LoVo (cell line): ENCODE measurements at regions not wholly inside any gene's neighbourhood (a gene's known extent, or its start where the extent isn't known, plus 50 kb on each side); places are given as distances from the start of the nearest gene placed in this dataset.
"Not testable (repeated sequence)": the region's sequence is repeated elsewhere in the genome, so short reads cannot be mapped to it uniquely, and the experiment has no call there.

Source experiments
- DNase-seq: peaks from one replicate; pipeline ENCODE4 v3.0.0-alpha.2; 2016; ENCODE audit warnings: low spot score

DNA sequence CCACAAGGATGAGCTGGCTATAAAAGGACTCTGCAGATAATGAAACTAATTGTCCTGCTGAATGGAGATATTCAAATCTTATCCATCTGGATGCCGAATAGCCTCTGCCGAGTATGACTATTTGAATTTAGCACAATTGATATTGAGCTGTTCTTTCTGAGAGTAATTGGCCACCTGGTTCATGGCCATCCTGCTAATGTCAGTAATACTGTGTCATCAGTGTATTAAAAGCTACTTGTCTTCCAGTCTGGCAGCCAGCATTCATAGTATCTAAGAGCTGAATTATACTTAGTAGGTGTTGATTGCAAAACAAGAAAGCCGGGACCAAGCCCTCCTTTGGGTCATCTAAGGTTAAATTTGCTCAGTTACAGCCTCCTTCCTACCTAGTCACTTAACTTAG, 310.7 kb upstream of the NCAM1 start:
- no peak for DNase-seq

DNA sequence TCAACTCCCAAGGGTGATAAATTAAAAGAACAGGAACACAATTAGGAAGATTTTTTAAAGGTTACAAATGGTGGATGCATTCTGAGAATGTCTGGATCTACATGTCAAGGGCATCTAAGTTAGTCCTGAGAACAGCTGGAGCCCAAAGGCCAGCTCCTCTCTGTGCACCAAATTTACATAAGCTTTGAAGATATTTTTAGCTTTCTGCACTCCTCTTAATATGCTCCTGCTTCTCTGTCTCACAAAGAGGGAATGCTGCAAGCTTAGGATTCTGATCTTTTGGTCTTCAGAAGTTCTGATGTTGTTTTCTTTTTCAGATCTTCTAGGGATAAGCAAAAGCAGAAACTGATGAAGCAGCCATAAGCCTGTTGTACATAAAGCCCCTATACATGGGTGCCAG, 309.8 kb upstream of the NCAM1 start:
- DNase-seq: no peak

DNA sequence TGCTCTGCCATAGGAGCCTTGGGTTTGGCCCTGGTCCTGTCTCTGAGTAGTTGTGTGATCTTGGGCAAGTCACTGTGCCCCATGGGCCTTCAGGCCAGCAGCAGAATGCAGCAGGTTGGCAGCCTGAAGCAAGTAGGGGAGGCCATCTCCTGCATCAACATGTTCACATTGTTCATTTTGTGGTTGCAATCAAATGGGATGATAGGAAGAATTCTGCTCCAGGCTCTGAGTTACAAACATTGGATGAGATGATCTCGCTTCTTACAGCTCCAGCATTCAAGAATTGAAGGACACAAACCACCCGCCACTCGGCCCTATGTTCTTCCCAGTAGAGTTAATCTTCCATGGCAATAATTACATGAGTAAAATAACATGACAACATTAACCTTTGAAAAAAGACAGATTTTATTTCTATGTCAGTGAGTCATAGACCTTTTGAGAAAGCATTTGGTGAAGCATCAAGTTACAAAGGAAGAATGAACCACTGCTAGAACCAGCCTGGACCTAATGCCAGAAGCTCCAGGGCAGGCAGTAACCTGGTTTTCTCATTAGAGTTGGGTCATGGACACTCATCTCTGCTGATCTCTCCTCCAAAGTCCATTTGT, 308.3 kb upstream of the NCAM1 start:
- DNase-seq: no peak

DNA sequence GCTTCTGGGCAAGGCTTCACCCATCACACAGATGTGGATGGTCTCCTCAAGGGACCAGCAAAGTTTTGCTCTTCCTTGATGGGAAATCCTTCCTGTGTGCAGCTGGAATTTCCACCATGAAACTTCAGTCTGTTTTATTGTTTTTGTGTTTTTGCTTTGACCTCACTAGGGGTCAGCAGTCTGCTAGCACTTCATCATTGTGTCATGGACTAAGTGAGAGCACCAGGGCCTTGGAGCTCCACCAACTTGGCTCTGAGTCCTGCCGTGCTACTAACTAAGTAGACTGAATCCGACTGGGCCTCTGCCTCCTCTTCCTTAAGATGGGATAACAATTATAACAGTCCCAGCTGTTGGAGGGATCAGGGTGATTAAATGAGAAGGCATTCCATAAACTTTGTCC, 305.8 kb upstream of the NCAM1 start:
- DNase-seq: no peak

DNA sequence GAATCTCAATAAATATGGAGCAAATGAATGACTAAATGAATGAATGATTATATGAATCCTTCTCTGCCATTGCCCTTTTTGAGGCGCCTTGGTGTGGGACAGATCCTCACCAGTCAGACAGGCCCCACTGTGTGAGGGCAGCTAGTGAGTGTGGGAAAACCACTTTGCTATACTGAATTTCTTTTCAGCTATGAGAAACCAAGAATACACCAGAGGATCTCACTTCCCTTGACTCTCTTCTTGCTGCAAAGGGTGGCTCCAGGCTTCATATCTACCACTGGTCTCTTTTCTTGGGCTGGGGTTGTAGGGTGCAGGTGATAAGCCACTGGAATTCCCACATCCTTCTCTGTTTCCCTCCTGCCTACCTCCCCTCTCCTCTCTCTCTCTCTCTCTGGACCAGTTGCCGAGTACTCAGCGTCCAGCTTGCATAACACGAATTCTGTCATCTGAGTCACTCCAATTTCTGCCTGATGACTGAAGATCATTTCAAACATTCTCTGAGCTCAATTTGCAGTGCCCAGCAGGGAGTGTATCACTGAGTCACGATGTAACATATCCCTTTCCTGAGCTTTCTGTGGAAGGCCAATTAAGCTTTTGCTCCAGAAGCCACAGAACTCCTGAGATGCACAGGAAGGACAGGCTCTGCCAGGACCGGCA, 304.3 kb upstream of the NCAM1 start:
- no peak for DNase-seq

DNA sequence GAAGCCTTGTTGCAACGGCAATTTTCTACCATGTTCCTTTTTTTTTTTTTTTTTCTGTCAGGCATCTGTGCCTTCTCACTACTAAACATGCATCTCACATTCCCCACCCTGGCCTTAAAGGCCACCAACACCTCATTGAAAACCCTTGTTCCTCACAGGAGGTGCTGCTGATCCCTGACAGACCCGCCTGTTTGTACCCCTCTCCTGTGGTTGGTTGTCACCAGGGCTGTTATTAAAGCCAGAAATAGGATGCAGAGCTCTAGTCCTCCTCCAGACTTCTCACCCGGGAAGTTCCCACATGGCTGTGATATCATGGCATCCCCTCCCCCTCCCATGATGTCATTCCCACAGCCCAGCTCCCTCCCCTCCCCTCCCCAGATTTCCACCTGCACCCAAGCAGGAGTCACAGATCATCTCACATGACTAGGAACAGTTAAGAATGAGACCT, 302.8 kb upstream of the NCAM1 start:
- no peak for DNase-seq

DNA sequence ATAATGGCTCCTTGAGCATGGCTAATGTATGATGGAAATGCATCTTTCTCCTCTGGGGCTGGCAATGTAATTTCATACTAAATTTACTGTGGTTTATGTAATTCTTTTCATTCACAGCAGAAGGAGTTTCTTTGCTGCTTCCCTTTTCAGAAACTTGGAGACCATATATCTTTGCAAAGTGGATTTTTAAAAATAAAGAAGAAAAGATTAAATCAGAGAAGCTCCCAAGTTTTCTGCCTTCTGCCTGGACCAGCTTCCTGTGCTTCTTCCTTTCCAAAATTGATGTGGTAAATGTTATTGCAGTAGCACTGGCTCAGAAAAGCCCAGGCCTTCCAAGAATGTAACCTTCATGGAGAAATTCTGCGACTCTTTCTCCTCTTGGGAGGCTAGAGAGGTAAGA, 300.1 kb upstream of the NCAM1 start:
- no peak for DNase-seq

DNA sequence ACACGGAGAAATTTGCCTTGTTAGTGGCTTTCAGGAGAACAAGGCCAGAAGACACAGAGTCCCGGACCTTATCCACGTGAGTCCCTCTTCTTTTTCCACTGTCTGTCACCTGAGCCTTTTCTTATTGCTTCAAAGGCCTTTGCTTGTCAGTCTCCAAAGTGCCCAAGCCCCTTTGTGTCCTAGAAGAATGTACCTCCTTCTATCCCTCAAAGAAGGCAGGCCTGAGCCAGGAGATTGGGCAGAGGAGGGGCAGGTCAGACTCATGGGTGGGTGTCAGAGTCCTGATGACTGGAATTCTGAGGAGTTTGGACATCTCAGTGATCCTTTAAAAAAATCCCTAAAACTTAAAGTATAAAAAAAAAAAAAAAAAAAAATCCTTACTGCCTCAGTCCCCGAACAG, 299.6 kb upstream of the NCAM1 start:
- DNase-seq: no peak

DNA sequence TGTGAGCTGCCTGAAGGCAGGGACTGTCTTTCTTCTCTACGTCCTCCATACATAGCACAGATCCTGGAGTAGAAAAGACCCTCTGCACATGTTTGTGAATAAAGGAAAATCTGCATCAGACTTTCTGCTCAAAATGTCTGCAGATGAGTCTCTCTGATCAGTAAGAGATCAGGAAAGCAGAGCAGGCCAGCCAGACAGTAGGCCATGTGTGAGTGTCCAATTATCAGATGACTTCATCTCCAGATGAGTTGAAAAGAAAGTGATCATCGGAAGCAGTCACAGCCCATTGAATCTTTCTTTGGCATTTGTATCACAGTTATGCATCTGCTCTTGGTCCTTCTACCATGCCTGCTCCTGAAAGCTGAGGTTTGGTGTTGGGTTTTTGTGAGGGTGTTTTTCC, 298.7 kb upstream of the NCAM1 start:
- DNase-seq: no peak

DNA sequence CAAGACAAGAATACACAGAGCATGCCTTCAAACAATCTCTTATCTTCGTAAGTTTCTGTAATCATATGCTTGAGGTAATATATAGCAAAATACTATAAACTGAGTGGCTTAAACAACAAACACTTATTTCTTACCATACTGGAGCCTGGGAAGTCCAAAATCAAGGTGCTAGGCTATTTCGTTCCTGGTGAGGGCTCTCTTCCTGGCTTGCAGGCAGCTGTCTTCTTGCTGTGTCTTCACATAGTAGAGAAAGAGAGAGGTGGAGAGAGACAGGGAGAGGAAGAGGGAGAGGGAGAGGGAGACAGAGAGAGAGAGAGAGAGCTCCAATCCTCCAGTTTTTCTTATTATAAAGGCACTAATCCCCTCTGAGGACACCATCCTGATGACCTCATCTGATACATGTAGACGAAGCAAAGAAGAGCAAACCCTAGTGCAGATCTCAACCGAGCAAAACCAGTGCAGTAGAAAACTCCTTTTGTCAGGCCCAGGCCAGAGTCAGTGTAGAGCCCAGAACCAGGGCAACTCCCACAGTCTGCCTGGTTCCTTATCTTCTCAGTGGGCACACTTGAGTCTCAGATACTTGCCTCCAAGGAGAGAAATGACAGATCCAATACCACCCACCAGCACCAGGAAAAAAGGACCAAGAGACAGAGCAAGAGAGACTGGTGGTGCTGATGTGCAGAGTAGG, 297.1 kb upstream of the NCAM1 start:
- no peak for DNase-seq

DNA sequence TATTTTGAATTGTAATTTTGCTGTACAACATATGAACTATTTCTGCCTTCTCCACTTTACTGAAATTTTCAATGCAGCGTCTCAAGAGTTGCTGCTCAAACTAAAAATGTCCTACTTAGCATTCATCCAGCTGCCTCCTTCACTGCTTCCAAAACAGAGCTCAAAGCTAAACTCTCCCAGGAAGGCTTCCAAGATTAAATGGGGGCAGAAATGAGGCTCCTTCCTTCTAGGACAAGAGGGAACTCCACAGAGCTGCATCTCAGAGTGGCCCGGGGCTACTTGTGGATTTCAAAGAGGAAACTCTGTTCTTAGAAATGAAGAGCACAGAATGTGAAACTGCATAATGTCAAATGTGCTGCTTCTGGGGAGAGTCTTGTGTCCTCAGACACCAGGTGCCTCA, 295.9 kb upstream of the NCAM1 start:
- no peak for DNase-seq

DNA sequence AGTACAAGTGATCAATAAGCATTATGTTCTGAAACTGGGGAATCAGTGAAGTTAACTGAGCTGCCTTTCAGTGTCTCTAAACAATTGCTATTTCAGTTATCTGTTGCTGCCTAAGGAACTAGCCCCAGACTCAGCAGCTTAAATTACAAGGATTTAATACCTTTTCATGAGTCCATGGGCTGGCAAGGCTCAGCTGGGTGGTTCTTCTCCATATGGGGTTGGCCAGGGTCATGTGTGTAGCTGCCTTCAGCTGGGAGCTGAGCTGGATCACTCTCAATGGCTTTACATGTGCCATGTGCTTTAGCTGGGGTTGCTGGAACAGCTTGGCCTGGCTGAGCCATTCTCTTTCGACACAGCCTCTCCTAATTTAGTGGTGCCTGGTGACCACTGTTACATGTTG, 295.0 kb upstream of the NCAM1 start:
- no peak for DNase-seq

DNA sequence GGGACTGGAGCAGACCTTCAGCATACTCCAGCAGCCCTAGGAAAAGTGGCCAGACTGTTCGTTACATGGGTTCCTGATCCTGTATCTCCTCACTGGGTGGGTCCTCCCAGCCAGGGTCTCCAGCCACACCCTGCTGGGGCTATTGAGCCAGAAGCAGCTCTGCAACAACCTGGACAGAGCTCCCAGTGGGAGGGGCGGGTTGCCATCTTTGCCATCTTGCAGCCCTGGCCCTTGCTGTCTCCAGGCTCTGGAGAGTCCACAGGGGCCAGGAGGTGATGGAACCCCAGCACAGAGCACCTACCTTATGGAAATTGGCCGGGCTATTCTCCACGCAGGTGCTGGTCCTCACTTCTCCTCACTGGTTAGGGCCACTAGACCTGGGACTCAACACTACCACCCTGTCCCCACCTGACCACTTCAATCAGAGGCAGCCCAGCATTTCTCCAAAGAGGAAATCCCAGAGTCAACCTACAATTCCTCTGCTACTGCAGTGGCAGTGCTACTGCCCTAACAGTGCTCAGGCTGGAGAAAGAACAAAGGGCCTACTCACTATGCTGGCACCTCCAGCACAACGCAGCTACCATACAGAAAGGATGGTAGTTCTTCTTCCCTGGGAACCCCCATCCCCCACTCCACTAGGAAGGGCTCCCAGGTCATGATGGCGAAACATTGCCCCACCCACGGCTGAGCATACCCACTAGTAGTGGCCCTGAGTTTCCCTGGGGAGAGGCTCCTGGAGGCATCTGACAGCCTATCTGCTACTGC, 290.2 kb upstream of the NCAM1 start:
- DNase-seq: no peak

DNA sequence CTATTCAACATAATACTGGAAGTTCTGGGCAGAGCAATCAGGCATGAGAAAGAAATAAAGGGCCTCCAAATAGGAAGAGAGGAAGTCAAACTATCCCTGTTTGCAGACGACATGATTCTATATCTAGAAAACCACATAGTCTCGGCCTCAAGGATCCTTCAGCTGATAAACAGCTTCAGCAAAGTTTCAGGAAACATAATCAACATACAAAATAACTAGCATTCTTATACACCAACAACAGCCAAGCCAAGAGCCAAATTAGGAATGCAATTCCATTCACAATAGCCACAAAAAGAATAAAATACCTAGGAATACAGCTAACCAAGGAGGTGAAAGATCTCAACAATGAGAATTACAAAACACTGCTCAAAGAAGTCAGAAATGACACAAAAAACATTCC, 287.8 kb upstream of the NCAM1 start:
- not testable (repeated sequence) for DNase-seq

DNA sequence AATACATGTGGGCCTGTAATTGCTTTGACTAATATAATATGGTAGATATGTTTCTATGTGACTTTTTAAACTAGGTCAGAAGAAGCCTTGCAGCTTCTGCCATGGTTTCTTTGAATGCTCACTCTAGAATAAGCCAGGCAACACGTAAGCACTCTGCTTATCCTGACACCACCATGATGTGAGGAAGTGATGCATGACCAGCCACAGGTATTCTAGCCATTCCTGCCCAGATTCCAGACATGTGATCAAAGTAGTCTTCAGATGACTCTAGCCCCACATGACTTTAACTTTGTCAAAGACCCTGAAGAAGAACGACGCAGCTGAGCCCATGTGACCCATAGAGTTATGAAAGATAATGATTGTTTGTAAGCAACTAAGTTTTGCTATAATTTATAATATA, 276.1 kb upstream of the NCAM1 start:
- DNase-seq: no peak

DNA sequence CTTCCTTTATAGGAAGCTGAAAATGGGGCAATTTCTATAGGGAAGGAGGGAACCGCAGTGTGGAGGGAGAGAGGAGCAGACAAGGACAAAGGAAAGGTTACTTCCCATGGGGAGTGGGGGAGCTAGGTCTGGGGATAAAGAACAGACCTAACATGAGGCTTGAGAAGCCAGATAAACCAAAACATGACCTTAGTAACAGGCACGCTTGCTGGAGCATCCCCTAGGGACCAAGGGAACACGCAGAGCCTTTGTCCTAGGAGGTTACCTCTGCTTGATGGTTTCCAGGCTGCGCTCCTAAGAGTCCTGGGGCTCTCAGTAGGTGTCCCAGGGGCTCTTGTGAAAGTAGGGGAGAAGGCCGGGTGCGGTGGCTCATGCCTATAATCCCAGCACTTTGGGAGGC, 271.4 kb upstream of the NCAM1 start:
- DNase-seq: no peak

DNA sequence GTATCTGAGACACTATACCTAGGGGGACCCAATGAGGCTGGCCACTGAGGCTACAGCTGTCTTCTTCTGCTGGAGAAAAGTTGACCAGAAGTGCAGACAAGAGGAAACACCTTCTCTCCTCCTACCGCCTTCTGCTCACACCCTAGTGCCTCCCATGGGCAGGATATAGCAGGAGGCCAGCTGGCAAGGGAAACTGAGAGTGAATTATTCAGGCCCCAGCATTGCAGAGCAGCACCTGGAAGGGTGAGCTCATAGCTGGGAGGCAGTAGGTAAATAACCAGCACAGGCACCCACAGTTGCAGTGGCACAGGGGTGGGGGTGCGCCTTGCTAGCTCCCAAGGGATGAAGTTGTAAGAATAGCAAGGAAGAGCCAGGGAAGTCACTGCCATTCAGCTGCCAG, 267.4 kb upstream of the NCAM1 start:
- DNase-seq: no peak

DNA sequence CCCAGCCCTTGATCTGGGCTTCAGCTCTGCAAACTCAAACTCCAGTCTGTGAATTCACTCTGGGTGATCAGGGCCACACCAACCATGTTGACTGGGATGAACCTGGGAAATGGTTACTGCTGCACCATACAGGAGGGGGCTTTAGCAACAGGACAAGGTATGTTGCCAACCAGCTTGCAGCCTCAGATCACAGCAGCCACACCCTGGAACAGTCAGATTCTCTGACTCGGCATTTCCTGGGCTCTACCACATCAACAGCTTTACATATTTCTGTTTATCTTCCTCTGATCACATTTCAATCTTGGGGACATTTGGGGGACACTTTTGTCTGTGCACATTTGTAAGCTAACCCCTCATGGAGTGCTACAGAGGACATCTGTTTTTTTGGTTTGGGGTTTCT, 267.0 kb upstream of the NCAM1 start:
- no peak for DNase-seq

DNA sequence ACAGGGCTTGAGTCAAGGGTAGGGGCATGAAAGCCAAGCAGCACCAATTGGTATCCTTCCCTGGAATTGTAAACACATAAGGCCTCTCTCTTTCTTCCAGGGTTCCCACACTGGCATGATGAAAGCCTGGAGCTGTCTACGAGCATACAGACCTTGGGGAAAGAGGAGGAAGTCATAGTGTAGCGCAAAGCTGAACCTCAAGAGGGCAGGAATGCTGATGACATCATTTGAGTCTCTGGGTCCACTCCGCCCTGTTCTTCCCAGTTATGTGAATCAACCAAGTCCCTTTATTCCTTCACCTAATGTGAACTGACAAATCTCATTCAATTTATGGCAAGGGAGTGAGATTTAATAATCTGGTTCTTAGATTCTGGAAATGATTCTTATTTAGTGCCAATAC, 266.4 kb upstream of the NCAM1 start:
- no peak for DNase-seq

DNA sequence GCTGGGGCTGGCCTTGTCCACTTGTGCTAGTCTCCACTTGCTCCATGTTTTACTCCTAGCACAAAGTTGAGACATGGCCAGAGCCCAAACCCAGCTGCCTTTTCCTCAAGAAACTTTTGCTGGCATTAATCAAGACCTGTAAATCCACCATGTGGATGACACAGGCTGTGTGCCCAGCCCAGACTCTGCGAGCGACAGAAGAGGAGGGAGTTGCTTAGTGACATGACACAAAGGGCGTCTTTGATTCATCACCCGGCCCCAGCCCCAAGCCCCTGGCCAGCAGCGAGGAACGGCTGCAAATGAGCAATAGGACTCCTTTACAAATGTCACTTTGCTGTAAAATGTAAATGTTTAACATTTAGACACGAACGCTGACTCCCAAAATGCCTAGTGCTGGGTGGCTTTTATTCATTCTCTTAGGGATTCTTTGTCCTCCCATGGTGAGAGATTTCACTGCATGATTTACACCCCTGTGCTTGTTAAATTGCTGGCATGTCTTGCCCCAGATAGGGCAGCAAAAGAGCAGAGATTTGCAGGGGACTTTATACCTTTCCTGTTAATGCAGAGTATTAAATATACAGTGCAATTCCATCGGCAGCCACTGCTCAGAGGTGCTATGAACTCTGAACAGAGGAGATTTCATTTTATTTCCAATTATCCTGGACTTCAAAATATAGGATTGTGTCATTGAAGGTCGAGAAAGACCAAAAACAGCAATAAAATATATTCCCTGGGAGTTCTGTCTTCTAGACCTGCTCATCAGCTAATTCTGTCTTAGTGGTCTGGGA, 263.6 kb upstream of the NCAM1 start:
- no peak for DNase-seq

DNA sequence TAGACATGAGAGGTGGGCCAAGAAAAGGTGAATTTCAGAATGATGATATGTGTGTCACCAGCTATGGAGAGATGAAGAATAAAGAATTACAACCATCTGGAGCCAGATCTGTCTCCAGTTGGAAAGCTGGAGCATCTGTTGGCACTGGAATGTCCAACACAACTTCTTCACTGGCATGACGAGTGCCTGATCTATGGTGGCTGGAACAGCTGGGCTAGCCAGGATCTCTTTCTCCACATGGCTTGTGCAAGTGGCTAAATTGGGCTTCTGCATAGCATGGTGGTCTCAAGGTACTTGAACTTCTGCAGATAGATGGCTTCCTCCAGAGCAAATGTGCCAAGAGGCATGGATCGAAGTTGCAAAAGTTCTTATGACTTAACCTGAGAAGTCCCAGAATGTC, 256.1 kb upstream of the NCAM1 start:
- DNase-seq: no peak

DNA sequence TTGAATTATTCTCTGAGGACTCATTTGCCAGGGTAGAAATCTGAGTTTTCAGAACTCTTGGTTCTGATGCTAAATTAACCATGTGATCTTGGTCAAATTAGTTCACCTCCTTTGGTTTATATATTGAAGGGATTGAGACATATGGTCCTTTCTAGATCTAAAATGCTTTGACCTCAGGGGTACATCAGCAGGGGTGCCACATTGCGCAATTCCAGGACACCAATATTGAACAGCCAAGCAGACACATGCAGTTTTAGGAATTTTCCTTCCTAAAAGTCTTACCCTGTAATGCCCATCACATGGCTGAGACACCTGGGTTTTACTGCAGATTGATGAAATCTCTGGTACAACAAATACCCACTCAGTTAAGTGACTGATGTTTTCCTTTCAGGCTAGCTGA, 254.4 kb upstream of the NCAM1 start:
- no peak for DNase-seq
